ENCODE measurements at regions not wholly inside any gene's neighbourhood (a gene's known extent, or its start where the extent isn't known, plus 50 kb on each side); places are given as distances from the start of the nearest gene placed in this dataset.

- Histone ChIP-seq H3K9ac (ENCODE audit: low read depth, low read length) (no peak overlapping the region), H3K4me1 (ENCODE audit: insufficient read depth, low read length) (no peaks in the 10 kb centered on the region), H3K9me3 (ENCODE audit: control insufficient read depth, insufficient read depth, low read length) (peaks cover 3% of the 10 kb centered on the region; the same call in 1 of the 2 replicates), H3K36me3 (ENCODE audit: insufficient read depth, low read length) (no peaks in the 10 kb centered on the region)
Measured at GRCh38 chr4:57211131-57211530, 100.9 kb upstream of the IGFBP7 start.

GRCh38 chr4:57206172-57206571, 96.0 kb upstream of the IGFBP7 start:
- no peaks in the 10 kb centered on the region for H3K9me3 ChIP-seq (ENCODE audit: control insufficient read depth, insufficient read depth, low read length)
- H3K36me3 ChIP-seq (ENCODE audit: insufficient read depth, low read length) = no peaks in the 10 kb centered on the region
- H3K4me1 ChIP-seq (ENCODE audit: insufficient read depth, low read length) = peaks cover 4% of the 10 kb centered on the region; the same call in 1 of the 2 replicates
- H3K9ac ChIP-seq (ENCODE audit: low read depth, low read length) = no peak overlapping the region

- no peaks in the 10 kb centered on the region for H3K36me3 ChIP-seq (ENCODE audit: insufficient read depth, low read length)
- no peak overlapping the region for H3K9ac ChIP-seq (ENCODE audit: low read depth, low read length)
- H3K9me3 ChIP-seq (ENCODE audit: control insufficient read depth, insufficient read depth, low read length) = no peaks in the 10 kb centered on the region
- peaks cover 4% of the 10 kb centered on the region; the same call in 1 of the 2 replicates for H3K4me1 ChIP-seq (ENCODE audit: insufficient read depth, low read length)
Measured at GRCh38 chr4:57205580-57205979, 95.4 kb upstream of the IGFBP7 start.

GRCh38 chr4:57200799-57201327, 90.7 kb upstream of the IGFBP7 start:
- Histone ChIP-seq H3K4me1 (ENCODE audit: insufficient read depth, low read length) (peaks cover 4% of the 10 kb centered on the region; the same call in 1 of the 2 replicates), H3K9me3 (ENCODE audit: control insufficient read depth, insufficient read depth, low read length) (no peaks in the 10 kb centered on the region), H3K36me3 (ENCODE audit: insufficient read depth, low read length) (no peaks in the 10 kb centered on the region), H3K9ac (ENCODE audit: low read depth, low read length) (no peak overlapping the region)

- no peaks in the 10 kb centered on the region for H3K9me3 ChIP-seq (ENCODE audit: control insufficient read depth, insufficient read depth, low read length)
- no peak overlapping the region for H3K9ac ChIP-seq (ENCODE audit: low read depth, low read length)
- H3K4me1 ChIP-seq (ENCODE audit: insufficient read depth, low read length) = no peaks in the 10 kb centered on the region
- H3K36me3 ChIP-seq (ENCODE audit: insufficient read depth, low read length) = no peaks in the 10 kb centered on the region
Measured at GRCh38 chr4:57199267-57199666, 89.1 kb upstream of the IGFBP7 start.

GRCh38 chr4:57195622-57196021, 85.4 kb upstream of the IGFBP7 start:
- Histone ChIP-seq H3K9ac (ENCODE audit: low read depth, low read length) (no peak overlapping the region), H3K4me1 (ENCODE audit: insufficient read depth, low read length) (peaks cover 28% of the 10 kb centered on the region), H3K9me3 (ENCODE audit: control insufficient read depth, insufficient read depth, low read length) (no peaks in the 10 kb centered on the region), H3K36me3 (ENCODE audit: insufficient read depth, low read length) (no peaks in the 10 kb centered on the region)

GRCh38 chr4:57194068-57194611, 84.0 kb upstream of the IGFBP7 start:
- Histone ChIP-seq H3K36me3 (ENCODE audit: insufficient read depth, low read length) (no peaks in the 10 kb centered on the region), H3K9ac (ENCODE audit: low read depth, low read length) (no peak overlapping the region; the same call in 1 of the 2 replicates), H3K9me3 (ENCODE audit: control insufficient read depth, insufficient read depth, low read length) (no peaks in the 10 kb centered on the region), H3K4me1 (ENCODE audit: insufficient read depth, low read length) (peaks cover 33% of the 10 kb centered on the region)

- no peaks in the 10 kb centered on the region for H3K9me3 ChIP-seq (ENCODE audit: control insufficient read depth, insufficient read depth, low read length)
- no peak overlapping the region for H3K9ac ChIP-seq (ENCODE audit: low read depth, low read length)
- H3K36me3 ChIP-seq (ENCODE audit: insufficient read depth, low read length) = no peaks in the 10 kb centered on the region
- H3K4me1 ChIP-seq (ENCODE audit: insufficient read depth, low read length) = peaks cover 33% of the 10 kb centered on the region
Measured at GRCh38 chr4:57193209-57193810, 83.1 kb upstream of the IGFBP7 start.

GRCh38 chr4:57191523-57192034, 81.4 kb upstream of the IGFBP7 start:
- Histone ChIP-seq H3K4me1 (ENCODE audit: insufficient read depth, low read length) (peaks cover 50% of the 10 kb centered on the region), H3K9me3 (ENCODE audit: control insufficient read depth, insufficient read depth, low read length) (no peaks in the 10 kb centered on the region), H3K9ac (ENCODE audit: low read depth, low read length) (no peak overlapping the region), H3K36me3 (ENCODE audit: insufficient read depth, low read length) (no peaks in the 10 kb centered on the region)

GRCh38 chr4:57190601-57191481, 80.7 kb upstream of the IGFBP7 start:
- peaks cover 57% of the 10 kb centered on the region for H3K4me1 ChIP-seq (ENCODE audit: insufficient read depth, low read length)
- no peaks in the 10 kb centered on the region for H3K36me3 ChIP-seq (ENCODE audit: insufficient read depth, low read length)
- no peak overlapping the region for H3K9ac ChIP-seq (ENCODE audit: low read depth, low read length)
- no peaks in the 10 kb centered on the region for H3K9me3 ChIP-seq (ENCODE audit: control insufficient read depth, insufficient read depth, low read length)

GRCh38 chr4:57187246-57187645, 77.1 kb upstream of the IGFBP7 start:
- Histone ChIP-seq H3K36me3 (ENCODE audit: insufficient read depth, low read length) (no peaks in the 10 kb centered on the region), H3K4me1 (ENCODE audit: insufficient read depth, low read length) (peaks cover 47% of the 10 kb centered on the region), H3K9ac (ENCODE audit: low read depth, low read length) (no peak overlapping the region), H3K9me3 (ENCODE audit: control insufficient read depth, insufficient read depth, low read length) (no peaks in the 10 kb centered on the region)

- H3K9ac ChIP-seq (ENCODE audit: low read depth, low read length) = no peak overlapping the region
Measured at GRCh38 chr4:57184378-57185029, 74.3 kb upstream of the IGFBP7 start.

GRCh38 chr4:57182132-57182874, 72.1 kb upstream of the IGFBP7 start:
- Histone ChIP-seq H3K36me3 (ENCODE audit: insufficient read depth, low read length) (no peaks in the 10 kb centered on the region; the same call in 1 of the 2 replicates), H3K9me3 (ENCODE audit: control insufficient read depth, insufficient read depth, low read length) (no peaks in the 10 kb centered on the region), H3K4me1 (ENCODE audit: insufficient read depth, low read length) (peaks cover 19% of the 10 kb centered on the region), H3K9ac (ENCODE audit: low read depth, low read length) (no peak overlapping the region)

More at GRCh38 chr4:57184378-57185029, 74.3 kb upstream of the IGFBP7 start:
- peaks cover 29% of the 10 kb centered on the region for H3K4me1 ChIP-seq (ENCODE audit: insufficient read depth, low read length)
- no peaks in the 10 kb centered on the region for H3K9me3 ChIP-seq (ENCODE audit: control insufficient read depth, insufficient read depth, low read length)
- no peaks in the 10 kb centered on the region for H3K36me3 ChIP-seq (ENCODE audit: insufficient read depth, low read length)

All from ES-I3 (cell line).